NCI-H2081 treated with DMSO at 0.1 percent for 48 hours (cell line): ENCODE measurements at regions not wholly inside any gene's neighbourhood (a gene's known extent, or its start where the extent isn't known, plus 50 kb on each side); places are given as distances from the start of the nearest gene placed in this dataset.
"Not testable (repeated sequence)": the region's sequence is repeated elsewhere in the genome, so short reads cannot be mapped to it uniquely, and the experiment has no call there.

Source experiments
- DNase-seq: peaks from one replicate; lab custom pipeline; 2025; lab: John Stamatoyannopoulos, UW

GRCh38 chr3:125697126-125697525 lies 101.8 kb upstream of the OSBPL11 start:
- not testable (repeated sequence) for DNase-seq

- not testable (repeated sequence) for DNase-seq
Observed at GRCh38 chr3:125697979-125698640, 102.8 kb upstream of the OSBPL11 start.

GRCh38 chr3:125715651-125716050 lies 120.4 kb upstream of the OSBPL11 start:
- no peak for DNase-seq

GRCh38 chr3:125732151-125732550 lies 136.9 kb upstream of the OSBPL11 start:
- DNase-seq: not testable (repeated sequence)

- DNase-seq: not testable (repeated sequence)
Observed at GRCh38 chr3:125741991-125742718, 146.9 kb upstream of the OSBPL11 start.

GRCh38 chr3:125742845-125743244 lies 147.5 kb upstream of the OSBPL11 start:
- DNase-seq: not testable (repeated sequence)

- not testable (repeated sequence) for DNase-seq
Observed at GRCh38 chr3:125757050-125757449, 161.8 kb upstream of the OSBPL11 start.

- DNase-seq: not testable (repeated sequence)
Observed at GRCh38 chr3:125758641-125759130, 163.4 kb upstream of the OSBPL11 start.

- DNase-seq: not testable (repeated sequence)
Observed at GRCh38 chr3:125762601-125763000, 167.3 kb upstream of the OSBPL11 start.

- DNase-seq: not testable (repeated sequence)
Observed at GRCh38 chr3:125766285-125766826, 171.1 kb upstream of the OSBPL11 start.

GRCh38 chr3:125766931-125767330 lies 171.6 kb upstream of the OSBPL11 start:
- DNase-seq: not testable (repeated sequence)

- DNase-seq: no peak
Observed at GRCh38 chr3:125767641-125768040, 172.3 kb upstream of the OSBPL11 start.

- not testable (repeated sequence) for DNase-seq
Observed at GRCh38 chr3:125768821-125769220, 173.5 kb upstream of the OSBPL11 start.

- not testable (repeated sequence) for DNase-seq
Observed at GRCh38 chr3:125771506-125771905, 176.2 kb upstream of the OSBPL11 start.

- not testable (repeated sequence) for DNase-seq
Observed at GRCh38 chr3:125774433-125775034, 179.2 kb upstream of the OSBPL11 start.

GRCh38 chr3:125775106-125775505 lies 179.8 kb upstream of the OSBPL11 start:
- DNase-seq: not testable (repeated sequence)

GRCh38 chr3:125775606-125776294 lies 180.5 kb upstream of the OSBPL11 start:
- not testable (repeated sequence) for DNase-seq

GRCh38 chr3:125779276-125779675 lies 184.0 kb upstream of the OSBPL11 start:
- not testable (repeated sequence) for DNase-seq

GRCh38 chr3:125779918-125780317 lies 184.6 kb upstream of the OSBPL11 start:
- DNase-seq: not testable (repeated sequence)

GRCh38 chr3:125781678-125782077 lies 186.4 kb upstream of the OSBPL11 start:
- DNase-seq: not testable (repeated sequence)

GRCh38 chr3:125790312-125790711 lies 178.7 kb upstream of the ROPN1B start:
- not testable (repeated sequence) for DNase-seq

- DNase-seq: not testable (repeated sequence)
Observed at GRCh38 chr3:125791021-125791420, 178.0 kb upstream of the ROPN1B start.
